ENCODE measurements at regions not wholly inside any gene's neighbourhood (a gene's known extent, or its start where the extent isn't known, plus 50 kb on each side); places are given as distances from the start of the nearest gene placed in this dataset.
"Not testable (repeated sequence)": the region's sequence is repeated elsewhere in the genome, so short reads cannot be mapped to it uniquely, and the experiment has no call there.

DNA sequence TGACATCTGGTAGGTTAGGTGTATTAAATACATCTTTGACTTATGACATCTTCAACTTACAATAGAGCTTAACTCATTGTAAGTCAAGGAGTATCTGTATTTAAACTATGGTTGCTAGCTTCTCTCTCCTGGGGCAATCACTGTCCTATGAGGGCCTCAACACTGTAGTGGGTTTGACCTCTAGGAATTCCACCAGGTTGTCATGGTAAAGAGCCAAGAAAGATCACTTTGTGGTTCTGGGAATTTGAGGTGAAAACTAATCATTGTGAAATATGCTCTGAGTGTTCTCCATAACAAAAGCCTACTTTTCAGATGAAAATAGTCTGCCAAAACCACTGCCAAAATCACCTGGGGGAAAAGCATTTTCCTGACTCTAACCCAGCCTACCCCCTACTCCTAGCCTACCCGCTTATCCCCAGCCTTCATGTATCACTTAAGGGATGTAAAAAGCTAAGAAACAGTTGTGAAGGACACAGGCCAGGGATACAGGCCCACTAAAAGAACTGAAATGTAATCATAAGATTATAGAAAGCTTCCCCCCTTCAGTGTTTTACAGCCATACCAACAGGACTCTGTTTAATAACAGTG is 723.8 kb downstream of the MECOM start:
- Histone ChIP-seq H3K9ac (ENCODE audit: low read depth in 2 of 2, low read length in 2 of 2) (no peak overlapping the region), H3K27ac (no peak overlapping the region), H3K9me3 (no peaks in the 10 kb centered on the region), H3K4me1 (no peaks in the 10 kb centered on the region), H3K27me3 (no peaks in the 10 kb centered on the region), H3K36me3 (no peaks in the 10 kb centered on the region), H3K4me3 (no peak overlapping the region)
- TF ChIP-seq, protein P1, sequence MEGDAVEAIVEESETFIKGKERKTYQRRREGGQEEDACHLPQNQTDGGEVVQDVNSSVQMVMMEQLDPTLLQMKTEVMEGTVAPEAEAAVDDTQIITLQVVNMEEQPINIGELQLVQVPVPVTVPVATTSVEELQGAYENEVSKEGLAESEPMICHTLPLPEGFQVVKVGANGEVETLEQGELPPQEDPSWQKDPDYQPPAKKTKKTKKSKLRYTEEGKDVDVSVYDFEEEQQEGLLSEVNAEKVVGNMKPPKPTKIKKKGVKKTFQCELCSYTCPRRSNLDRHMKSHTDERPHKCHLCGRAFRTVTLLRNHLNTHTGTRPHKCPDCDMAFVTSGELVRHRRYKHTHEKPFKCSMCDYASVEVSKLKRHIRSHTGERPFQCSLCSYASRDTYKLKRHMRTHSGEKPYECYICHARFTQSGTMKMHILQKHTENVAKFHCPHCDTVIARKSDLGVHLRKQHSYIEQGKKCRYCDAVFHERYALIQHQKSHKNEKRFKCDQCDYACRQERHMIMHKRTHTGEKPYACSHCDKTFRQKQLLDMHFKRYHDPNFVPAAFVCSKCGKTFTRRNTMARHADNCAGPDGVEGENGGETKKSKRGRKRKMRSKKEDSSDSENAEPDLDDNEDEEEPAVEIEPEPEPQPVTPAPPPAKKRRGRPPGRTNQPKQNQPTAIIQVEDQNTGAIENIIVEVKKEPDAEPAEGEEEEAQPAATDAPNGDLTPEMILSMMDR (IDR thresholded peaks at IDR 0.05): no peak
- DNase-seq: no peak
- intact Hi-C loops (cut with DNase I): no loop called here

DNA sequence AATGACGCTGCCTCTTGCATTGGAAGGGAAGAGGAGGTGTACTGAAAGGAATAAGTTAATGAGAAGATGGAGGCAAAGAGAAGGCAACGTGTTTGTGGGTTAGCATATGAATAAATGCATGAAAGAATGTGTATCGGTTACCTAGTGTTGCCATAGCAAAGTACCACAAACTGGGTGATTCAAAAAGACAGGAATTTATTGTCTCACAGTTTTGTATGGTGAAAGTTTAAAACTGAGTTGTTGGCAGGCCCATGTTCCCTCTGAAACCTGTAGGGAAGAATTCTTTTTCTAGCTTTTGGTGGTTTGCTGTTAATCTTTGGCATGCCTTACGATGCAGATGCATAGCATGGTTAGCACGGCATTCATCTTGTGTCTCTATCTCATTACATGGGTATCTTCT is 729.9 kb downstream of the MECOM start:
- intact Hi-C loops (cut with DNase I): no loop called here
- no peaks in the 10 kb centered on the region for H3K4me1 ChIP-seq
- no peak overlapping the region for H3K4me3 ChIP-seq
- TF ChIP-seq, protein P1 (IDR thresholded peaks at IDR 0.05): no peak
- H3K9me3 ChIP-seq: no peaks in the 10 kb centered on the region
- H3K9ac ChIP-seq (ENCODE audit: low read depth in 2 of 2, low read length in 2 of 2): no peak overlapping the region
- H3K36me3 ChIP-seq: no peaks in the 10 kb centered on the region
- no peak for DNase-seq
- no peak overlapping the region for H3K27ac ChIP-seq
- no peaks in the 10 kb centered on the region for H3K27me3 ChIP-seq

DNA sequence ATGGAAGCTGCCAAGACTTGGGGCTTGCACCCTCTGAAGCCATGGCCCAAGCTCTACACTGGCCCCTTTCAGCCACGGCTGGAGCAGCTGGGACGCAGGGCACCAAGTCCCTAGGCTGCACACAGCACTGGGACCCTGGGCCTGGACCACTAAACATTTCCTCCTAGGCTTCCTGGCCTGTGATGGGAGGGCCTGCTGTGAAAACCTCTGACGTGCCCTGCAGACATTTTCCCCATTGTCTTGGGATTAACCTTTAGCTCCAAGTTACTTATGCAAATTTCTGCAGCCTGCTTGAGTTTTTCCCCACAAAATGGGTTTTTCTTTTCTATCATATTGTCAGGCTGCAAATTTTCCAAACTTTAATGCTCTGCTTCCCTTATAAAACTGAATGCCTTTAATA is 733.5 kb downstream of the MECOM start:
- H3K36me3 ChIP-seq; H3K4me1 ChIP-seq; H3K9ac ChIP-seq (ENCODE audit: low read depth in 2 of 2, low read length in 2 of 2); H3K4me3 ChIP-seq; DNase-seq; H3K27me3 ChIP-seq; H3K27ac ChIP-seq; H3K9me3 ChIP-seq; intact Hi-C loops (cut with DNase I): not testable (repeated sequence)

DNA sequence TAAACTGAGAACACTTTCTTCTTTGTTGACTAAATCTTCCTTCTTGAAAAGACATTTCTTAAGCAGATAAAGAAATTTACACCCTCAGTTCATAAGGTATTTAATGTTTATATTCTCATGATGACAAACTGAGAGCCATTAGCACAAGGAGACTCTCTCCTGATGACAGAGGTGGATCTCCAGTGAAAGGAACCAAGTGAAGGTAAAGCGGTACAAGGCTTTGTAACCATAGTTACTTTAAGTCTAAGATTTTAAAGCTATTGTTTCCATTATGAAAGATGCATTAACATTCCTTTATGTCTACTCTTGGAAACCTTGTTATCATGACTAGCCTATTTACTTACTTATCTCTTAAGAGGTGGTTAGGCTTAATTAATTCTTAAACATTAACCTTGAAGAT is 737.1 kb downstream of the MECOM start:
- no peak for DNase-seq
- intact Hi-C loops (cut with DNase I): no loop called here
- Histone ChIP-seq H3K9ac (ENCODE audit: low read depth in 2 of 2, low read length in 2 of 2) (no peak overlapping the region), H3K27ac (no peak overlapping the region), H3K9me3 (no peaks in the 10 kb centered on the region), H3K36me3 (no peaks in the 10 kb centered on the region), H3K4me3 (no peak overlapping the region), H3K27me3 (no peaks in the 10 kb centered on the region), H3K4me1 (no peaks in the 10 kb centered on the region)
- TF ChIP-seq, protein P1 (IDR thresholded peaks at IDR 0.05): no peak

DNA sequence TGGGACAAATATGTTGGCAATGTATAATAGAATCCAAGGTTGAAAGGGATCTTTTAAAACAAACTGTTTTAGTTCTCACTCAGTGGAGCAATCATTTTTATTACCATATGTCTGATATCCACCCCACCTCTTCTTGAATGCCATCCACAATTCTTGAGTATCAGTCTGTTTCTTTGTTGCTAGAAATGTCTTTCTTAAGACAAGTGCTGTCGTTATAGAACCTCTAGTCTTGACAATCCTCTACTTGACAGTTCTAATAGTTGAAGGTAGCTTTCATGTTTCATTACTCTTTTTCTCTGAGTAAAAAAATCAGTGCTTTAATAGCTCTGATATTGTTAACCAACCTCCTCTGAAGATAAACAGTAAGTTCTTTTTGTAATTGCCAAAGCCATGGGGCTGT is 737.9 kb downstream of the MECOM start:
- Histone ChIP-seq H3K9me3 (no peaks in the 10 kb centered on the region), H3K36me3 (no peaks in the 10 kb centered on the region), H3K4me1 (no peaks in the 10 kb centered on the region), H3K9ac (ENCODE audit: low read depth in 2 of 2, low read length in 2 of 2) (no peak overlapping the region), H3K27me3 (no peaks in the 10 kb centered on the region), H3K27ac (no peak overlapping the region), H3K4me3 (no peak overlapping the region)
- no peak for DNase-seq
- intact Hi-C loops (cut with DNase I): no loop called here
- TF ChIP-seq, protein P1 (IDR thresholded peaks at IDR 0.05): no peak

DNA sequence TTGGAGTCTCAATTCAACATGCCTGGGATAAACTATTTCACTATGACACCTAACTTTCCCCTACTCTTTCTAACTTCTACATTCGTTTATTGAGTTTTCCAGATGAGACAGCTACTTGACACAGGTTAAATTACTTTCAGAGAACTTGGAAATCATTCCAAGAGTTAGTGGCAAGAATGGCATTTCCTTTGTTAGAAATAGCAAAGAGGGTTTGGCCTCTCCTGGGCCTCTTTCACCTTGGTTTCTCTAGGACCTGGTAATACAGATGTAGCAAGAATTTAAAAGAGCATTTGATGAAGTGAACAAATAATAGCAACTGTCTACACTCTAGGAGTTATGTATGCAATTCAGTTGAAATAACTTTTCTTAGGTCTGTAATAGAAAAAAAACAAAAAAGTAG is 748.9 kb downstream of the MECOM start:
- TF ChIP-seq, protein P1 (IDR thresholded peaks at IDR 0.05): no peak
- Histone ChIP-seq H3K27me3 (no peaks in the 10 kb centered on the region), H3K36me3 (no peaks in the 10 kb centered on the region), H3K9ac (ENCODE audit: low read depth in 2 of 2, low read length in 2 of 2) (no peak overlapping the region), H3K27ac (no peak overlapping the region), H3K9me3 (no peaks in the 10 kb centered on the region), H3K4me1 (no peaks in the 10 kb centered on the region), H3K4me3 (no peak overlapping the region)
- no peak for DNase-seq
- intact Hi-C loops (cut with DNase I): no loop called here
